Activated naive CD8-positive, alpha-beta T cell (primary cell): ENCODE measurements at regions not wholly inside any gene's neighbourhood (a gene's known extent, or its start where the extent isn't known, plus 50 kb on each side); places are given as distances from the start of the nearest gene placed in this dataset.
"Not testable (repeated sequence)": the region's sequence is repeated elsewhere in the genome, so short reads cannot be mapped to it uniquely, and the experiment has no call there.

ENCODE experiments used
- H3K27ac Mint-ChIP-seq: one replicate; pipeline ENCODE4 v1.8.0; 2021; ENCODE audit warnings: mixed read lengths
- H3K27me3 Mint-ChIP-seq: one replicate; pipeline ENCODE4 v1.8.0; 2021; ENCODE audit warnings: mixed read lengths
- H3K36me3 Mint-ChIP-seq: one replicate; pipeline ENCODE4 v1.8.0; 2021; ENCODE audit warnings: mixed read lengths
- H3K4me1 Mint-ChIP-seq: one replicate; pipeline ENCODE4 v1.8.0; 2021; ENCODE audit warnings: low read depth, mixed read lengths
- H3K4me3 Mint-ChIP-seq: one replicate; pipeline ENCODE4 v1.8.0; 2021; ENCODE audit warnings: mild to moderate bottlenecking, mixed read lengths
- H3K9me3 Mint-ChIP-seq: one replicate; pipeline ENCODE4 v1.8.0; 2021; ENCODE audit warnings: low read depth, mixed read lengths

GRCh38 chr3:159273608-159274007 lies 471.8 kb downstream of the MFSD1 start:
- H3K4me1 Mint-ChIP-seq = no peaks in the 10 kb centered on the region
- H3K36me3 Mint-ChIP-seq = no peaks in the 10 kb centered on the region
- no peak overlapping the region for H3K27ac Mint-ChIP-seq
- peaks cover 9% of the 10 kb centered on the region for H3K27me3 Mint-ChIP-seq
- H3K4me3 Mint-ChIP-seq = no peak overlapping the region
- H3K9me3 Mint-ChIP-seq = no peaks in the 10 kb centered on the region

GRCh38 chr3:159275741-159276140 lies 473.9 kb downstream of the MFSD1 start:
- peaks cover 9% of the 10 kb centered on the region for H3K27me3 Mint-ChIP-seq
- no peaks in the 10 kb centered on the region for H3K4me1 Mint-ChIP-seq
- no peak overlapping the region for H3K27ac Mint-ChIP-seq
- no peaks in the 10 kb centered on the region for H3K9me3 Mint-ChIP-seq
- H3K4me3 Mint-ChIP-seq = no peak overlapping the region
- no peaks in the 10 kb centered on the region for H3K36me3 Mint-ChIP-seq

- H3K4me1 Mint-ChIP-seq = no peaks in the 10 kb centered on the region
Observed at GRCh38 chr3:159277814-159278213, 476.0 kb downstream of the MFSD1 start.

GRCh38 chr3:159280386-159281191 lies 478.7 kb downstream of the MFSD1 start:
- Mint-ChIP-seq H3K27me3 (peaks cover 7% of the 10 kb centered on the region), H3K36me3 (no peaks in the 10 kb centered on the region), H3K27ac (no peak overlapping the region), H3K4me1 (no peaks in the 10 kb centered on the region), H3K9me3 (no peaks in the 10 kb centered on the region), H3K4me3 (no peak overlapping the region)

More at GRCh38 chr3:159277814-159278213, 476.0 kb downstream of the MFSD1 start:
- H3K27ac Mint-ChIP-seq = no peak overlapping the region
- H3K36me3 Mint-ChIP-seq = no peaks in the 10 kb centered on the region
- H3K9me3 Mint-ChIP-seq = no peaks in the 10 kb centered on the region
- no peak overlapping the region for H3K4me3 Mint-ChIP-seq
- peaks cover 6% of the 10 kb centered on the region for H3K27me3 Mint-ChIP-seq

GRCh38 chr3:159293493-159293892 lies 491.6 kb downstream of the MFSD1 start:
- H3K27ac Mint-ChIP-seq = no peak overlapping the region
- H3K4me3 Mint-ChIP-seq = no peak overlapping the region
- no peaks in the 10 kb centered on the region for H3K4me1 Mint-ChIP-seq
- peaks cover 6% of the 10 kb centered on the region for H3K27me3 Mint-ChIP-seq
- H3K36me3 Mint-ChIP-seq = no peaks in the 10 kb centered on the region
- no peaks in the 10 kb centered on the region for H3K9me3 Mint-ChIP-seq

GRCh38 chr3:159301961-159302360 lies 500.1 kb downstream of the MFSD1 start:
- H3K36me3 Mint-ChIP-seq = no peaks in the 10 kb centered on the region
- H3K27me3 Mint-ChIP-seq = peaks cover 5% of the 10 kb centered on the region
- H3K27ac Mint-ChIP-seq = no peak overlapping the region
- no peaks in the 10 kb centered on the region for H3K4me1 Mint-ChIP-seq
- no peak overlapping the region for H3K4me3 Mint-ChIP-seq
- H3K9me3 Mint-ChIP-seq = peaks cover 4% of the 10 kb centered on the region

- Mint-ChIP-seq H3K36me3 (no peaks in the 10 kb centered on the region), H3K9me3 (peaks cover 4% of the 10 kb centered on the region)
Observed at GRCh38 chr3:159305017-159305416, 503.2 kb downstream of the MFSD1 start.

GRCh38 chr3:159316706-159317105 lies 514.9 kb downstream of the MFSD1 start:
- H3K36me3 Mint-ChIP-seq, H3K4me3 Mint-ChIP-seq, H3K27ac Mint-ChIP-seq, H3K4me1 Mint-ChIP-seq, H3K27me3 Mint-ChIP-seq, H3K9me3 Mint-ChIP-seq: not testable (repeated sequence)

More at GRCh38 chr3:159305017-159305416, 503.2 kb downstream of the MFSD1 start:
- Mint-ChIP-seq H3K27ac (no peak overlapping the region), H3K4me3 (no peak overlapping the region), H3K27me3 (peaks cover 5% of the 10 kb centered on the region), H3K4me1 (no peaks in the 10 kb centered on the region)

- H3K9me3 Mint-ChIP-seq = peaks cover 3% of the 10 kb centered on the region
- no peak overlapping the region for H3K27ac Mint-ChIP-seq
- H3K27me3 Mint-ChIP-seq = peaks cover 2% of the 10 kb centered on the region
- H3K36me3 Mint-ChIP-seq = no peaks in the 10 kb centered on the region
- no peak overlapping the region for H3K4me3 Mint-ChIP-seq
- H3K4me1 Mint-ChIP-seq = no peaks in the 10 kb centered on the region
Observed at GRCh38 chr3:159319156-159319555, 517.3 kb downstream of the MFSD1 start.

GRCh38 chr3:159322322-159322939 lies 520.6 kb downstream of the MFSD1 start:
- Mint-ChIP-seq H3K27me3 (peaks cover 4% of the 10 kb centered on the region), H3K9me3 (peaks cover 3% of the 10 kb centered on the region), H3K4me1 (no peaks in the 10 kb centered on the region)

GRCh38 chr3:159323848-159324247 lies 522.0 kb downstream of the MFSD1 start:
- no peak overlapping the region for H3K27ac Mint-ChIP-seq
- H3K36me3 Mint-ChIP-seq = no peaks in the 10 kb centered on the region
- no peaks in the 10 kb centered on the region for H3K4me1 Mint-ChIP-seq
- no peak overlapping the region for H3K4me3 Mint-ChIP-seq
- peaks cover 3% of the 10 kb centered on the region for H3K9me3 Mint-ChIP-seq
- H3K27me3 Mint-ChIP-seq = peaks cover 1% of the 10 kb centered on the region

More at GRCh38 chr3:159322322-159322939, 520.6 kb downstream of the MFSD1 start:
- Mint-ChIP-seq H3K27ac (no peak overlapping the region), H3K36me3 (no peaks in the 10 kb centered on the region), H3K4me3 (no peak overlapping the region)

GRCh38 chr3:159326998-159327397 lies 525.1 kb downstream of the MFSD1 start:
- Mint-ChIP-seq H3K9me3 (peaks cover 3% of the 10 kb centered on the region), H3K27me3 (peaks cover 1% of the 10 kb centered on the region), H3K36me3 (no peaks in the 10 kb centered on the region), H3K4me3 (no peak overlapping the region), H3K4me1 (no peaks in the 10 kb centered on the region), H3K27ac (no peak overlapping the region)

- Mint-ChIP-seq H3K4me1 (no peaks in the 10 kb centered on the region), H3K27ac (no peak overlapping the region), H3K36me3 (no peaks in the 10 kb centered on the region), H3K4me3 (no peak overlapping the region), H3K9me3 (no peaks in the 10 kb centered on the region), H3K27me3 (no peaks in the 10 kb centered on the region)
Observed at GRCh38 chr3:159332535-159333099, 530.8 kb downstream of the MFSD1 start.

- Mint-ChIP-seq H3K9me3 (peaks cover 4% of the 10 kb centered on the region), H3K36me3 (no peaks in the 10 kb centered on the region), H3K27ac (no peak overlapping the region), H3K4me1 (no peaks in the 10 kb centered on the region), H3K4me3 (no peak overlapping the region), H3K27me3 (no peaks in the 10 kb centered on the region)
Observed at GRCh38 chr3:159339131-159339530, 537.3 kb downstream of the MFSD1 start.

- Mint-ChIP-seq H3K9me3 (peaks cover 8% of the 10 kb centered on the region), H3K36me3 (no peaks in the 10 kb centered on the region), H3K4me3 (no peak overlapping the region), H3K4me1 (no peaks in the 10 kb centered on the region), H3K27ac (no peak overlapping the region), H3K27me3 (no peaks in the 10 kb centered on the region)
Observed at GRCh38 chr3:159340877-159341500, 539.1 kb downstream of the MFSD1 start.
